ENCODE measurements at regions not wholly inside any gene's neighbourhood (a gene's known extent, or its start where the extent isn't known, plus 50 kb on each side); places are given as distances from the start of the nearest gene placed in this dataset.

GRCh38 chr14:104382361-104383087 lies 197.0 kb upstream of the C14orf180 start:
- TF ChIP-seq GATA2 (IDR thresholded peaks at IDR 0.05; ENCODE audit: low read depth, low read length) (no peak), GATA3 (IDR thresholded peaks at IDR 0.05; ENCODE audit: low read depth, low read length) (no peak)
